Muscle layer of colon (tissue), 2 donors: ENCODE measurements at regions not wholly inside any gene's neighbourhood (a gene's known extent, or its start where the extent isn't known, plus 50 kb on each side); places are given as distances from the start of the nearest gene placed in this dataset.

Experiments
- H3K27ac ChIP-seq: one replicate; pipeline ENCODE4 v1.7.0; 2013; ENCODE audit warnings: low read depth, mild to moderate bottlenecking, low read length, moderate library complexity
- H3K27me3 ChIP-seq, 2 donors: one replicate each; pipeline ENCODE4 v1.7.0; 2013; ENCODE audit warnings: low read length in 2 of 2, mild to moderate bottlenecking in 2 of 2; ENCODE audit not compliant: insufficient read depth in 2 of 2, control insufficient read depth in 1 of 2
- H3K36me3 ChIP-seq: one replicate; pipeline ENCODE4 v1.7.0; 2013; ENCODE audit warnings: mild to moderate bottlenecking, low read length; ENCODE audit not compliant: insufficient read depth
- H3K4me1 ChIP-seq: one replicate; pipeline ENCODE4 v1.7.0; 2013; ENCODE audit warnings: mild to moderate bottlenecking, low read length; ENCODE audit not compliant: insufficient read depth
- H3K4me3 ChIP-seq, 2 donors: one replicate each; pipeline ENCODE4 v1.7.0; 2013; ENCODE audit warnings: low read length in 2 of 2, low read depth in 1 of 2, mild to moderate bottlenecking in 1 of 2, moderate library complexity in 1 of 2
- H3K9ac ChIP-seq: one replicate; pipeline ENCODE4 v1.7.0; 2013; ENCODE audit warnings: low read length
- H3K9me3 ChIP-seq: one replicate; pipeline ENCODE4 v1.7.0; 2013; ENCODE audit warnings: mild to moderate bottlenecking, low read length
- donor health status: abdominal sarcoma.
- donor health status: Adenocarcinoma of cecum.

- no peak overlapping the region for H3K4me3 ChIP-seq
- H3K36me3 ChIP-seq = no peaks in the 10 kb centered on the region
- no peaks in the 10 kb centered on the region for H3K4me1 ChIP-seq
- H3K9me3 ChIP-seq = no peaks in the 10 kb centered on the region
- H3K27ac ChIP-seq = no peak overlapping the region
- no peak overlapping the region for H3K9ac ChIP-seq
- no peaks in the 10 kb centered on the region for H3K27me3 ChIP-seq
Measured at GRCh38 chr4:41374490-41374889, 117.8 kb downstream of the UCHL1 start.

- Histone ChIP-seq H3K36me3 (no peaks in the 10 kb centered on the region), H3K27me3 (no peaks in the 10 kb centered on the region), H3K9me3 (no peaks in the 10 kb centered on the region), H3K27ac (no peak overlapping the region), H3K4me3 (no peak overlapping the region), H3K4me1 (peaks cover 1% of the 10 kb centered on the region), H3K9ac (no peak overlapping the region)
Measured at GRCh38 chr4:41375561-41375960, 118.8 kb downstream of the UCHL1 start.

DNA sequence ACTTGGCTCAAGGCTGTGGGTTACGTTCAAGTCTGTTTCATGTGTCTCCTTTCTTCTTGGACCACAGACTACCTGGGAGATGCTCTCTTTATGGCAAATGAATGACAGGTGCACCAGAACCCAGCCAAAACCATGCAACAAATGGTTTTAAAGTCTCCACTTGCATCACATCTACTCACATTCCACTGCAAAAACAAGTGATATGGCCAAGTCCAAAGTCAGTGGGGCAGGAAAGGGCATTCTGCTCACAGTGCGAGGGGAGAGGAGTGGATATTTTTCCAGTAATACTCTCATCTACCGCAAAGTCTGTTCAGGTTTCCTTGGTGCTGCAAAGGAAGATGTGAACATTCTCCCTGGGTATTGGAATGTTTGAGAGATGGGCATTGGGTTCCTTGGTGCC lies 120.5 kb downstream of the UCHL1 start:
- Histone ChIP-seq H3K4me3 (no peak overlapping the region), H3K9ac (no peak overlapping the region), H3K27me3 (no peaks in the 10 kb centered on the region), H3K9me3 (no peaks in the 10 kb centered on the region), H3K4me1 (peaks cover 7% of the 10 kb centered on the region), H3K27ac (no peak overlapping the region), H3K36me3 (no peaks in the 10 kb centered on the region)

DNA sequence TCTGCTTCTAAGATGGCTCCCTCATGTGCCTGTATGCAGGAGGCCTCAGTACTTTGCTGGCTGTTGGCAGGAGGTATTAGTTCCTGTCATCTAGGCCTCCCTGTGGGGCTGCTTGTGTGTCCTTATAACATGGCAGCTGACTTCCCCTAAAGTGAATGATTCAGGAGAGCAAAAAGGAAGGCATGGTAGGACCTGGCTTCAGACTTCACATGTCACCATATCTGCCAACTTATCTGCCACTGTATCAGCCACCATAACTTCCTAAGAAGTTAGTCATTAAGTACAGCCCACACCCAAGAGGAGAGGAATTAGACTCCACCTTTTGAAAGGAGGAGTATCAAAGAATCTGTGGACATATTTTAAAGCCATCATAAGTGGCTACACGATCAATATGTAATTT lies 122.5 kb downstream of the UCHL1 start:
- Histone ChIP-seq H3K4me1 (peaks cover 7% of the 10 kb centered on the region), H3K27ac (no peak overlapping the region)

DNA sequence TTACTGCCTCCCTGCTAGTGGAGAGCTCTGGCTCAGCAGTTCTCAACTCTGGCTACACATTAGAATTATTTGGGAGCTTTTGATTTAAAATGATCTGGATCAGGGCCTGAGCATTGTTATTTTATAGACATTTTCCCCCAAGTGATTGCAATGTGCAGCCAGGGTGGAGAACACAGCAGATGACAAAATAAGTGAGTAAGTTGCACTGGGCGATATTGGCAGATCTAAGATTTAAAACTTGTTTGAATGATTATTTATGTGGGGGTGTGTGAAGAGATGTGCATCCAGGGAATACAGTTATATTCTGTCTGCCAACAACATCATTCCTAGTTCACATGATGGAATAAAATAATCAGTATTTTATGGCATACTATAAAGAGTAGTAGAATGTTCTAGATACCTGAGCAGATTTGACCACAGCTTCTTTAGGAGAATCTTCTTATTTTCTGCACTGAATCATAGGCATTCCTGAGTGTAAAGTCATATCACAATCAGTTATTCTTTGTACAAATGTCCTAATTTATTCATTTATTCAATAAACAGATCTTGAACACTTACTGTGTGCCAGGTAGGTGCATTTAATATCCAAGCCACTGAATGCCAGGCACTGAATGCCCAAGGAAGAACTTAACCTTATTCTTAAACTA lies 123.9 kb downstream of the UCHL1 start:
- H3K4me1 ChIP-seq = peaks cover 7% of the 10 kb centered on the region

More for the DNA sequence above, 122.5 kb downstream of the UCHL1 start:
- Histone ChIP-seq H3K27me3 (no peaks in the 10 kb centered on the region), H3K9ac (no peak overlapping the region), H3K36me3 (no peaks in the 10 kb centered on the region), H3K4me3 (no peak overlapping the region), H3K9me3 (no peaks in the 10 kb centered on the region)

DNA sequence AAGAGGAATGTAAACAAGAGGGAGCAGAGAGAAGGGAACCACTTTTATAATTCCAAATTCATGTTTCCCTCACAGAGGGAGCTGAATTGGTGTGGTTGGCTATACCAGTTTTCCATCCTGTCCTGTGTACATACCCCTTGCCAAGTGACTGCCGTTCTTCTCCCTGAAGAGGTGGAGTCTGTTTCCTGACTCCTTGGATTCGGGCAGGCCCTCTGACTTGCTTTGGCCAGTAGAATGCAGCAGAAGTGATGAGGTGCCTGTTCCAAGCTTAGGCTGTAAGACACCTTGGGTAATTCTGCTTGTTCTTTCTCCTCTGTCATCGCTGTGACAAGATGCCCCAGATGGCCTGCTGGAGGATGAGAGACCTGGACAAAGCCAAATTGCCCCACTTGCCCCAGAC lies 124.7 kb downstream of the UCHL1 start:
- H3K4me3 ChIP-seq = no peak overlapping the region
- H3K27me3 ChIP-seq = no peaks in the 10 kb centered on the region
- H3K27ac ChIP-seq = no peak overlapping the region
- H3K9ac ChIP-seq = no peak overlapping the region
- no peaks in the 10 kb centered on the region for H3K36me3 ChIP-seq
- peaks cover 7% of the 10 kb centered on the region for H3K4me1 ChIP-seq
- no peaks in the 10 kb centered on the region for H3K9me3 ChIP-seq

More for the DNA sequence above, 123.9 kb downstream of the UCHL1 start:
- Histone ChIP-seq H3K9ac (no peak overlapping the region), H3K4me3 (no peak overlapping the region), H3K27me3 (no peaks in the 10 kb centered on the region), H3K27ac (no peak overlapping the region), H3K36me3 (no peaks in the 10 kb centered on the region), H3K9me3 (no peaks in the 10 kb centered on the region)

GRCh38 chr4:41384992-41385391 lies 128.3 kb downstream of the UCHL1 start:
- no peak overlapping the region for H3K4me3 ChIP-seq
- H3K4me1 ChIP-seq = peaks cover 7% of the 10 kb centered on the region
- no peak overlapping the region for H3K27ac ChIP-seq
- H3K36me3 ChIP-seq = no peaks in the 10 kb centered on the region
- H3K9me3 ChIP-seq = no peaks in the 10 kb centered on the region
- no peaks in the 10 kb centered on the region for H3K27me3 ChIP-seq
- H3K9ac ChIP-seq = no peak overlapping the region

- H3K9ac ChIP-seq = no peak overlapping the region
- H3K4me3 ChIP-seq = no peak overlapping the region
- H3K9me3 ChIP-seq = no peaks in the 10 kb centered on the region
- no peak overlapping the region for H3K27ac ChIP-seq
- peaks cover 6% of the 10 kb centered on the region for H3K4me1 ChIP-seq
- no peaks in the 10 kb centered on the region for H3K27me3 ChIP-seq
- H3K36me3 ChIP-seq = no peaks in the 10 kb centered on the region
Measured at GRCh38 chr4:41385481-41385880, 128.8 kb downstream of the UCHL1 start.

- Histone ChIP-seq H3K4me1 (no peaks in the 10 kb centered on the region), H3K9me3 (no peaks in the 10 kb centered on the region), H3K36me3 (no peaks in the 10 kb centered on the region), H3K9ac (no peak overlapping the region), H3K27me3 (no peaks in the 10 kb centered on the region), H3K4me3 (no peak overlapping the region), H3K27ac (no peak overlapping the region)
Measured at GRCh38 chr4:41388080-41388479, 131.4 kb downstream of the UCHL1 start.

DNA sequence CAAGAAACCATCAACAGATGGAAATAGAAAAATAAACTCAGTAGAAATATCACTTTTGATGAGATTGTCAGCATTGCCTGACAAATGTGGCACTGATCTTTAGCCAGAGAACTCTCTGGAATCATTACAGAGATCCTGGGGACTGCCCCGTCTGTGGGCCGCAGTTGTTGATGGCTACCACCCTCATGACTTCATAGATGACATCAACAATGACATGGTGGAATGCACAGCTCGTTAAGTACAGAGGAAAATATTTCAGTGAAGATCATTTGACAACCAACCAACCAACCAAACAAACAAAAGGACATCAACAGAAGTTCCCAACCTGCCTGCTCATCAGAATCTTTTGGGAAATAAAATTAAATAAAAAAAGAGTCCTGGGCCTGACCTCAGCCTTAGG lies 132.6 kb downstream of the UCHL1 start:
- no peak overlapping the region for H3K4me3 ChIP-seq
- no peaks in the 10 kb centered on the region for H3K36me3 ChIP-seq
- H3K27ac ChIP-seq = no peak overlapping the region
- H3K9me3 ChIP-seq = no peaks in the 10 kb centered on the region
- no peak overlapping the region for H3K9ac ChIP-seq
- H3K4me1 ChIP-seq = no peaks in the 10 kb centered on the region
- H3K27me3 ChIP-seq = no peaks in the 10 kb centered on the region

- Histone ChIP-seq H3K4me1 (no peaks in the 10 kb centered on the region), H3K27ac (no peak overlapping the region), H3K9ac (no peak overlapping the region), H3K36me3 (no peaks in the 10 kb centered on the region), H3K4me3 (no peak overlapping the region), H3K9me3 (no peaks in the 10 kb centered on the region), H3K27me3 (no peaks in the 10 kb centered on the region)
Measured at GRCh38 chr4:41390661-41391060, 133.9 kb downstream of the UCHL1 start.

- Histone ChIP-seq H3K27me3 (no peaks in the 10 kb centered on the region), H3K9me3 (no peaks in the 10 kb centered on the region), H3K27ac (no peak overlapping the region), H3K4me1 (no peaks in the 10 kb centered on the region), H3K9ac (no peak overlapping the region), H3K4me3 (no peak overlapping the region), H3K36me3 (no peaks in the 10 kb centered on the region)
Measured at GRCh38 chr4:41391271-41391670, 134.5 kb downstream of the UCHL1 start.
